HepG2 (cell line): ENCODE measurements at regions not wholly inside any gene's neighbourhood (a gene's known extent, or its start where the extent isn't known, plus 50 kb on each side); places are given as distances from the start of the nearest gene placed in this dataset.

Experiments used
- ATAC-seq: fragments of 200-7000 bp; cut with Tn5 transposase; 3 replicates; pipeline ENCODE4 v1.9.1; 2020; ENCODE audit warnings: mild to moderate bottlenecking, moderate library complexity
- BruUV-seq: library from RNA; stranded (reverse); fragments of 400-500 nt; replicated peaks from 2 replicates; lab custom pipeline; 2021; lab: Mats Ljungman, UMichigan
- CTCF ChIA-PET: fragments of 300-600 bp; formaldehyde crosslinking; extraction: SDS; loops from one replicate; lab custom pipeline; 2021; ENCODE audit warnings: low total read pairs, inconsistent platforms, low intra/inter-chr PET ratio; lab: Yijun Ruan, JAX
- POLR2A ChIA-PET: fragments of 350-600 bp; sonication (Branson Sonifier 250); formaldehyde crosslinking; loops from one replicate; lab custom pipeline; 2020; ENCODE audit warnings: antibody characterized with exemption, inconsistent platforms; lab: Yijun Ruan, JAX
- DNase-seq: peaks from one replicate; pipeline ENCODE4 v3.0.0-alpha.2; 2015; ENCODE audit warnings: low spot score
- FAIRE-seq: peaks from 3 replicates; lab custom pipeline; 2011; peaks lifted over from hg19 to GRCh38; lab: Jason Lieb, UNC
- H2AFZ ChIP-seq: one replicate; pipeline ENCODE4 v1.6.1; 2011; ENCODE audit warnings: low read length, inconsistent platforms
- H3K27ac ChIP-seq: fragments of 300-600 bp; 3 replicates; pipeline ENCODE4 v1.8.0; 2011; ENCODE audit warnings: mixed run types, mild to moderate bottlenecking, mixed read lengths, low read length, inconsistent platforms; ENCODE audit not compliant: insufficient read depth; ENCODE audit errors: extremely low read length
- H3K27me3 ChIP-seq, 2 experiments: fragments of 200-600 bp in 1 of 2; 2 replicates in 1 of 2; 3 replicates in 1 of 2; pipeline versions ENCODE4 v1.6.0 to v1.8.0; 2011; ENCODE audit warnings: low read length in 2 of 2, mild to moderate bottlenecking in 2 of 2, moderate library complexity in 2 of 2, inconsistent platforms in 1 of 2; ENCODE audit not compliant: insufficient read depth in 2 of 2, control insufficient read depth in 1 of 2
- H3K36me3 ChIP-seq, 2 experiments: fragments of 200-600 bp in 1 of 2; replicated peaks in 1 of 2; 2 replicates in 1 of 2; 3 replicates in 1 of 2; pipeline versions ENCODE4 v1.5.1 to v1.8.0; 2011; ENCODE audit warnings: low read length in 2 of 2, inconsistent platforms in 1 of 2; ENCODE audit not compliant: insufficient read depth in 2 of 2, control insufficient read depth in 1 of 2
- H3K4me1 ChIP-seq: 2 replicates; pipeline ENCODE4 v1.5.1; 2012; ENCODE audit warnings: low read length, inconsistent platforms; ENCODE audit not compliant: insufficient read depth
- H3K4me2 ChIP-seq: 2 replicates; pipeline ENCODE4 v1.6.0; 2011; ENCODE audit warnings: low read depth, low read length, inconsistent platforms
- H3K4me3 ChIP-seq, 3 experiments: fragments of 200-600 bp in 1 of 3; sonication (generic), shearing (Covaris generic) in 1 of 3; replicated peaks in 1 of 3; 2 replicates each; pipeline ENCODE4 v1.5.1; 2011 to 2016; ENCODE audit warnings: low read length in 3 of 3, inconsistent platforms in 2 of 3, low read depth in 2 of 3, mild to moderate bottlenecking in 2 of 3, control low read depth in 1 of 3, mixed read lengths in 1 of 3; ENCODE audit not compliant: insufficient read depth in 1 of 3
- H3K79me2 ChIP-seq: one replicate; pipeline ENCODE4 v1.6.1; 2011; ENCODE audit warnings: low read length, inconsistent platforms; ENCODE audit not compliant: insufficient read depth
- H3K9ac ChIP-seq: 2 replicates; pipeline ENCODE4 v1.6.0; 2011; ENCODE audit warnings: mild to moderate bottlenecking, low read depth, low read length, inconsistent platforms; ENCODE audit not compliant: insufficient read depth
- H3K9me3 ChIP-seq: 2 replicates; pipeline ENCODE4 v1.5.1; 2012; ENCODE audit warnings: mild to moderate bottlenecking, low read length
- H4K20me1 ChIP-seq: 2 replicates; pipeline ENCODE4 v1.6.0; 2011; ENCODE audit warnings: inconsistent platforms, mild to moderate bottlenecking, low read length, moderate library complexity; ENCODE audit not compliant: insufficient read depth
- GATAD1 ChIP-seq: IDR thresholded peaks from 2 replicates; pipeline ENCODE4 v1.6.1; 2016; ENCODE audit warnings: missing genetic modification reagents, missing compliant biosample characterization
- HOXA9 ChIP-seq: sonication (generic); formaldehyde crosslinking; IDR thresholded peaks from 2 replicates; pipeline ENCODE4 v1.8.1; 2022; ENCODE audit warnings: missing genetic modification reagents, mild to moderate bottlenecking, moderate library complexity, borderline replicate concordance
- JUNB ChIP-seq: sonication (generic); formaldehyde crosslinking; IDR thresholded peaks from 2 replicates; pipeline ENCODE4 v1.8.0; 2022; ENCODE audit warnings: missing genetic modification reagents, mild to moderate bottlenecking, borderline replicate concordance
- MAFG ChIP-seq: sonication (generic); formaldehyde crosslinking; IDR thresholded peaks from 2 replicates; pipeline ENCODE4 v1.5.1; 2020; ENCODE audit warnings: mild to moderate bottlenecking, missing genetic modification reagents
- NFIB ChIP-seq: sonication (generic); formaldehyde crosslinking; IDR thresholded peaks from 2 replicates; pipeline ENCODE4 v1.9.0; 2021; ENCODE audit warnings: missing genetic modification reagents, mild to moderate bottlenecking, borderline replicate concordance
- NRL ChIP-seq: sonication (generic); formaldehyde crosslinking; IDR thresholded peaks from 2 replicates; pipeline ENCODE4 v1.5.0; 2020; ENCODE audit warnings: missing genetic modification reagents, mild to moderate bottlenecking, moderate library complexity, borderline replicate concordance
- PCBP1 ChIP-seq: fragments of 200-400 bp; formaldehyde crosslinking; IDR thresholded peaks from 2 replicates; pipeline ENCODE4 v1.6.1; 2017; ENCODE audit warnings: mild to moderate bottlenecking, low read depth, low read length, borderline replicate concordance
- SMYD3 ChIP-seq: sonication (generic); formaldehyde crosslinking; IDR thresholded peaks from 2 replicates; pipeline ENCODE4 v1.8.1; 2023; ENCODE audit warnings: mild to moderate bottlenecking, missing genetic modification reagents
- SNRNP70 ChIP-seq: fragments of 200-400 bp; formaldehyde crosslinking; IDR thresholded peaks from 2 replicates; pipeline ENCODE4 v1.6.1; 2017; ENCODE audit warnings: mild to moderate bottlenecking, low read depth, low read length, moderate library complexity
- ZFP82 ChIP-seq: sonication (generic); formaldehyde crosslinking; IDR thresholded peaks from 2 replicates; pipeline ENCODE4 v1.5.1; 2020; ENCODE audit warnings: mild to moderate bottlenecking, missing genetic modification reagents, borderline replicate concordance
- ZNF34 ChIP-seq: sonication (generic); formaldehyde crosslinking; IDR thresholded peaks from 2 replicates; pipeline ENCODE4 v1.4.0; 2020; ENCODE audit warnings: mild to moderate bottlenecking, missing genetic modification reagents, borderline replicate concordance
- WGBS: methylation state at CpG from one replicate; pipeline ENCODE4 v1.1.6; 2017; ENCODE audit warnings: low lambda C conversion rate; 5-methylcytosine and 5-hydroxymethylcytosine counted together
- in situ Hi-C: cut with HindIII; loops from 2 replicates; pipeline ENCODE4 v1.10.0; 2017; ENCODE audit warnings: low pct_unique_long_range_greater_than_20kb; ENCODE audit not compliant: extremely low pct_ligation_motif_present
- intact Hi-C: fragments of 100-400 bp; cut with micrococcal nuclease; formaldehyde crosslinking; loops from one replicate; pipeline ENCODE4 v1.10.0; 2022; ENCODE audit not compliant: unreplicated experiment
- TF ChIP-seq, protein P1 (sequence below): IDR thresholded peaks from 2 replicates; pipeline ENCODE4 v1.6.1; 2016; ENCODE audit warnings: mild to moderate bottlenecking, missing biosample characterization, missing genetic modification reagents
- TF ChIP-seq, protein P2 (sequence below): IDR thresholded peaks from 2 replicates; pipeline ENCODE4 v1.6.1; 2016; ENCODE audit warnings: missing compliant biosample characterization, missing genetic modification reagents, borderline replicate concordance

DNA sequence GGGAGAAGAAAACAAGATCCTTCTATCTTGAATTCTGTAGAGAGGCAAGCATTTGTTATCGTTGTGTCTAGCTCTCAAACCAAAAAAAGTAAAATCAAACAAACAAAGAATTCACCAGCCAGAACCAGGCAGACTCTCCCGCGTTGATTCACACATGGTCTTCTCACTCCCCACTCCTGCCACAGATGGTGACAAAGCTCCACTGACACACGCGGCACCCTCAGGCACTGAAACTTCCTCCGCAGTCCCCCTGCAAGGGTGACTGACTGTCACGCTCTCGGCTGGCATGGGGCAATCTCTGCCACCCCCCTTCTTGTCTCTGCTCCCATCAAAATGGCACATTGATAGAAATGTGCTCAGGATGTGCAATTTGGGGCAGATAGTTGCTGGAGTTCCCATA lies 304.9 kb downstream of the DHX15 start (continued):
- no peak for TF ChIP-seq GATAD1 (CRISPR knock-in tag)
- TF ChIP-seq ZNF34, result no peak
- TF ChIP-seq MAFG, result no peak
- no peak for TF ChIP-seq SNRNP70
- TF ChIP-seq JUNB (CRISPR knock-in tag), result no peak
- TF ChIP-seq SMYD3 (CRISPR knock-in tag), result no peak
- TF ChIP-seq ZFP82 (CRISPR knock-in tag), result no peak
- TF ChIP-seq NFIB (CRISPR knock-in tag), result no peak

DNA sequence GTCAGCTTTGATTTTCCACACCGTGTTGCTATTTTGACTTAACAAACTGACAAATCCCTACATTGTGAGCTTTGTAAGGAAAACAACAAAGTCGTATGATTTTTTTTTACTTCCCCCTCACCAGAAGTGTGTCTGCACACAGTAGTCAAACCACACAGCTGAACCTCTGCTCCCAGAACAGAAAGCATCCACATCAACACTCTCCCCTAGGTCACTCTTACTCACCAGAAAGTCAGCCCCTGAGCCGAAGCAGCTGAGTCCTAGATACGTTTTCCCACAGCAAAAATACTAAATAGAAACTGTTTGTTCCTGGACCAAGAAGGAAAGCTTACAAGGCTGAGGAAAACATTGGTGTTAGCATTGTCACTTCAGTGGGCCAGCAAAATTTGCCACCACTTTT lies 305.7 kb downstream of the DHX15 start:
- no peak; the same call in 2 of the 3 replicates for ATAC-seq

More for the DNA sequence above, 305.7 kb downstream of the DHX15 start:
- H3K36me3 ChIP-seq, result no peaks in the 10 kb centered on the region
- H3K4me2 ChIP-seq, result no peak overlapping the region
- in situ Hi-C loops (no loop called here), intact Hi-C loops (no loop called here)
- H3K27ac ChIP-seq, result no peak overlapping the region
- 2% methylated on average over 4 of the region's 4 CpGs for WGBS
- H3K79me2 ChIP-seq, result no peaks in the 10 kb centered on the region
- TF ChIP-seq PCBP1, result no peak
- TF ChIP-seq NRL, result no peak
- TF ChIP-seq HOXA9 (CRISPR knock-in tag), result no peak
- TF ChIP-seq, protein P1, sequence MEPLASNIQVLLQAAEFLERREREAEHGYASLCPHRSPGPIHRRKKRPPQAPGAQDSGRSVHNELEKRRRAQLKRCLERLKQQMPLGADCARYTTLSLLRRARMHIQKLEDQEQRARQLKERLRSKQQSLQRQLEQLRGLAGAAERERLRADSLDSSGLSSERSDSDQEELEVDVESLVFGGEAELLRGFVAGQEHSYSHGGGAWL, result no peak
- TF ChIP-seq, protein P2, sequence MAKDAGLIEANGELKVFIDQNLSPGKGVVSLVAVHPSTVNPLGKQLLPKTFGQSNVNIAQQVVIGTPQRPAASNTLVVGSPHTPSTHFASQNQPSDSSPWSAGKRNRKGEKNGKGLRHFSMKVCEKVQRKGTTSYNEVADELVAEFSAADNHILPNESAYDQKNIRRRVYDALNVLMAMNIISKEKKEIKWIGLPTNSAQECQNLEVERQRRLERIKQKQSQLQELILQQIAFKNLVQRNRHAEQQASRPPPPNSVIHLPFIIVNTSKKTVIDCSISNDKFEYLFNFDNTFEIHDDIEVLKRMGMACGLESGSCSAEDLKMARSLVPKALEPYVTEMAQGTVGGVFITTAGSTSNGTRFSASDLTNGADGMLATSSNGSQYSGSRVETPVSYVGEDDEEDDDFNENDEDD, result no peak
- FAIRE-seq (no peak), DNase-seq (no peak)
- BruUV-seq, result no TSS peak
- no peaks in the 10 kb centered on the region for H3K9me3 ChIP-seq
- H3K4me3 ChIP-seq, result no peak overlapping the region
- H3K27me3 ChIP-seq, result no peaks in the 10 kb centered on the region
- H2AFZ ChIP-seq, result peak overlapping the region; percentile 11
- ChIA-PET POLR2A (no interaction called here), CTCF (no interaction called here)
- H3K9ac ChIP-seq, result no peak overlapping the region
- H4K20me1 ChIP-seq, result no peaks in the 10 kb centered on the region
- H3K4me1 ChIP-seq, result no peaks in the 10 kb centered on the region
